Motor neuron (in vitro differentiated cells): ENCODE measurements at regions not wholly inside any gene's neighbourhood (a gene's known extent, or its start where the extent isn't known, plus 50 kb on each side); places are given as distances from the start of the nearest gene placed in this dataset.
"Not testable (repeated sequence)": the region's sequence is repeated elsewhere in the genome, so short reads cannot be mapped to it uniquely, and the experiment has no call there.

ENCODE experiments used
- ATAC-seq, 8 experiments: fragments of 200-7000 bp; cut with Tn5 transposase; replicated peaks in 6 of 8; 2 replicates each; pipeline ENCODE4 v1.8.0; 2021; ENCODE audit warnings: mild to moderate bottlenecking in 8 of 8, moderate library complexity in 8 of 8
- H3K27ac ChIP-seq, 2 donors: fragments of 250-450 bp; sonication (Bioruptor Pico); 2 replicates each; pipeline ENCODE4 v1.9.0; 2021; ENCODE audit warnings: antibody characterized with exemption in 2 of 2, mild to moderate bottlenecking in 2 of 2, moderate library complexity in 1 of 2
- H3K4me1 ChIP-seq, 2 donors: fragments of 250-450 bp; sonication (Bioruptor Pico); replicated peaks in 1 of 2; 2 replicates each; pipeline ENCODE4 v1.6.1; 2021; ENCODE audit warnings: antibody characterized with exemption in 2 of 2, mild to moderate bottlenecking in 2 of 2, moderate library complexity in 1 of 2
- H3K4me3 ChIP-seq, 5 donors: fragments of 250-450 bp; sonication (Bioruptor Pico); 2 replicates each; pipeline ENCODE4 v1.9.0; 2021; ENCODE audit warnings: antibody characterized with exemption in 5 of 5, mild to moderate bottlenecking in 5 of 5, moderate library complexity in 4 of 5
- WGBS, 10 experiments: fragments of 450-650 bp; shearing (Covaris generic); methylation state at CpG; one replicate each; pipeline ENCODE4 v1.0.0; 2022; 5-methylcytosine and 5-hydroxymethylcytosine counted together
- in situ Hi-C, 9 experiments: fragments of 400-800 bp; cut with MboI; loops; one replicate each; pipeline ENCODE4 v1.15.0; 2021; ENCODE audit warnings: low sequenced_read_pairs in 9 of 9, low pct_unique_long_range_greater_than_20kb in 2 of 9; ENCODE audit not compliant: unreplicated experiment in 9 of 9

GRCh38 chr4:106595906-106596305 is 227.3 kb upstream of the GIMD1 start:
- H3K4me3 ChIP-seq, result no peak overlapping the region
- H3K27ac ChIP-seq, result no peak overlapping the region
- WGBS, 10 experiments, result 0 to 83% (median 21%) methylated on average over 1 of the region's 1 CpG; no CpG with 5 or more reads in 6 of the 10 experiments
- ATAC-seq, result peak in 2 of 8 experiments; percentile 21 to 25
- in situ Hi-C loops, result no loop called here
- peaks cover 0 to 14% of the 10 kb centered on the region in 2 donors for H3K4me1 ChIP-seq

DNA sequence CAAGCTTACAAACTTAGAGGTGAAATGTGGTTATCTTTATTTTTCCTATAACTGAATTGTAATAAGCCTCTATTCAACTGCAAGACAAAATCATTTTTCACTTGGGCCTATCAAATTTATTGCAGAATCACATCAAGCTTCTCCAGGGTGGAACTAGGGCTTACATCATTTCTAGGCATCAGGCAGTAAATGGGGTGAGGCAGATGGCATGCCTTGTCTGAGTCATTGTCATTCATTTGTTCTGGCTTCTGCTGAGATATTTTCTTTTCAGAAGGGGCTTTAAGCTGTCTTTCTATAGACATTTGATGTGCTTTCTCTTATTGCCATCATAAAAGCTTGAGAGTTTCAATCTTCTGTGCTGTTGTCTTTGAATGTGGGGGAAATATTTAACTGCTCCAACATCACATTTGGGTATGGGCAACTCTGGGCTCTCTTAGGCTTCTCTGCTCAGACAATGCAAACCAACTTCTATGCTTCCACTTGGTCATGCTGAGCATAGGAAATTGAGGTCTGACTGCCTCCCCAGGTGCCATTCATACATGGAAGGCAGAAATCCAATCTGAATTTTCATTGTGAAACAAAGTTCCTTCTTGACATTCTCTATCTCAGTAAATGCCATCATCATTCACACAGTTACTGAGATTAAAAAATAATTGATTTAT is 225.8 kb upstream of the GIMD1 start:
- no peak overlapping the region for H3K27ac ChIP-seq
- peaks cover 0 to 14% of the 10 kb centered on the region in 2 donors for H3K4me1 ChIP-seq
- peak in 7 of 8 experiments; percentile 29 to 87 (median 51) for ATAC-seq
- in situ Hi-C loops, result no loop called here
- no peak overlapping the region for H3K4me3 ChIP-seq

- no peak for ATAC-seq
- in situ Hi-C loops, result no loop called here
- H3K4me1 ChIP-seq, result no peaks in the 10 kb centered on the region
- WGBS, 10 experiments, result 71 to 100% (median 80%) methylated on average over 1 of the region's 1 CpG; no CpG with 5 or more reads in 4 of the 10 experiments
- no peak overlapping the region for H3K4me3 ChIP-seq
- H3K27ac ChIP-seq, result no peak overlapping the region
These were observed 220.3 kb upstream of the GIMD1 start for GRCh38 chr4:106588891-106589290.

GRCh38 chr4:106587558-106587957 is 219.0 kb upstream of the GIMD1 start:
- Histone ChIP-seq H3K27ac (no peak overlapping the region), H3K4me3 (no peak overlapping the region), H3K4me1 (no peaks in the 10 kb centered on the region)
- in situ Hi-C loops, result no loop called here
- ATAC-seq, result peak in 5 of 8 experiments; percentile 18 to 43 (median 36)
- WGBS, 10 experiments, result 0 to 73% (median 55%) methylated on average over 1 of the region's 1 CpG; no CpG with 5 or more reads in 4 of the 10 experiments

DNA sequence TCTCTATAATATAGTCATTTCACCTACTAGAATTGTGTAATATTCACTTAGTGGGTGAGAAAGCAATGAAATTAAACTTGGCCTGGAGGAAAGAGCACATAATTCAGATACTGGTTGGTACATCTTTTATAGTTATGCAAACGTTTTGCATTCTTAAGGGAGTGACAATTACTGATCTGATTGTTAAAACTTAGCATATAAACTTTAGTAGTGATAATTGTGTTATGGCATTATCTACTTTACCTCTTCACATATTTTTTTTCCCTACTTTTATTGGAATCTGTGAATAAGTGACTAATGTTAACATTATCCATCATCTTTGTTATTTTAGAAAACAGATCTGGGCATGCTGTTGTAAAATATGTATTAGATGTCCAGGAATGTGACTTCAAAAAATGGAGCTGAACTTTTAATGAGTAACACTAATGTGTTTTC is 217.4 kb upstream of the GIMD1 start:
- ATAC-seq, result peak in 2 of 8 experiments; percentile 25 to 26
- Histone ChIP-seq H3K4me3 (no peak overlapping the region), H3K4me1 (no peaks in the 10 kb centered on the region), H3K27ac (no peak overlapping the region)
- in situ Hi-C loops, result no loop called here
- WGBS, 10 experiments, result 0 to 38% (median 13%) methylated on average over 1 of the region's 1 CpG; no CpG with 5 or more reads in 2 of the 10 experiments

- no peaks in the 10 kb centered on the region for H3K4me1 ChIP-seq
- H3K4me3 ChIP-seq, result no peak overlapping the region
- in situ Hi-C loops, result no loop called here
- H3K27ac ChIP-seq, result no peak overlapping the region
- peak in 3 of 8 experiments; percentile 27 to 68 (median 56) for ATAC-seq
These were observed 215.9 kb upstream of the GIMD1 start for GRCh38 chr4:106584337-106584989.

DNA sequence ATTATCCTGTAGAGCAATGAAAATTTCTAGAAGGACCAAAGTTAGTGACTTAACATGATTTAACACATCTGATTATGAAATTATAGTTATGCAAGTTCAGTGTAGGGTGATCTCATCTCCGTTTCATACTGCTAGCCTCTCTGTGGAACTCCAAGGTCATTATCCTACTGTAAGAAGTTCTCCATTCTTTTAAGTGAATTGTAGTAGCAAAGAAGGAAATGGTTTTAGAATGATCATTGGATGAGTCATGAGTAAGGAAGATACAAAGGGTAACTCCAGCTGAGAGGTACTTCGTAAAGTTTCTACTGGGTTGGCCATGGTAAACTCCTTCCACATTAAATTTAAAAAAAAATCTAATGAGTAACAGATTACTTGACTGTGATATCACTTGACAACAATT is 215.0 kb upstream of the GIMD1 start:
- in situ Hi-C loops, result no loop called here
- peak in 3 of 8 experiments; percentile 39 to 54 (median 42) for ATAC-seq
- H3K27ac ChIP-seq, result no peak overlapping the region
- H3K4me3 ChIP-seq, result no peak overlapping the region
- H3K4me1 ChIP-seq, result no peaks in the 10 kb centered on the region
- WGBS, 10 experiments, result 11 to 100% (median 77%) methylated on average over 2 of the region's 2 CpGs

GRCh38 chr4:106583108-106583507 is 214.5 kb upstream of the GIMD1 start:
- no peak for ATAC-seq
- Histone ChIP-seq H3K27ac (no peak overlapping the region), H3K4me1 (no peaks in the 10 kb centered on the region), H3K4me3 (no peak overlapping the region)
- 40 to 100% (median 97%) methylated on average over 1 to 2 of the region's 2 CpGs for WGBS, 10 experiments
- in situ Hi-C loops, result no loop called here

GRCh38 chr4:106582103-106582502 is 213.5 kb upstream of the GIMD1 start:
- no peak for ATAC-seq
- in situ Hi-C loops, result no loop called here
- H3K27ac ChIP-seq, result no peak overlapping the region
- no peak overlapping the region for H3K4me3 ChIP-seq
- H3K4me1 ChIP-seq, result no peaks in the 10 kb centered on the region

DNA sequence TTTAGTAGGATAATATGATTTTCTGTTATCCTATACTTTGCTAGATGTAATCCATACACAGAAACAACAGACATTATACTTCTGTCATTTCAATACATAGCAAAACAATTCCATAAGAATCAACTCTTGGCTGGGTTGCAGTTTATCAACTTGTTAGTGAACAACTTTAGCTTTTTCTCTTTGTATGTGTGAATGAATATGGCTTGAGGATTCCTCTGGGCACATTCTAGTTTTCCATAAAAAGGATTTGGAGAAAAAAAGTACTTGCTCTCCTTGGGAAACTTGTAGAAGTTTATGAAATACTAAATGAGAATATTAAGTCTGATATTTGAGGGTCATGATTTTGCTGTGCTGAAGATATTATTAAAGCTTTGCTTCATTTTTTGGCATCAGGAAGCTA is 210.7 kb upstream of the GIMD1 start:
- Histone ChIP-seq H3K4me3 (no peak overlapping the region), H3K4me1 (no peaks in the 10 kb centered on the region), H3K27ac (no peak overlapping the region)
- ATAC-seq, result no peak
- in situ Hi-C loops, result no loop called here

GRCh38 chr4:106569146-106570031 is 200.8 kb upstream of the GIMD1 start:
- Histone ChIP-seq H3K4me1 (no peaks in the 10 kb centered on the region), H3K4me3 (no peak overlapping the region), H3K27ac (no peak overlapping the region)
- in situ Hi-C loops, result no loop called here
- 18 to 100% (median 75%) methylated on average over 2 to 7 of the region's 7 CpGs for WGBS, 10 experiments
- ATAC-seq, result peak in 3 of 8 experiments; percentile 47 to 77 (median 48)

- 25 to 100% (median 83%) methylated on average over 1 to 2 of the region's 2 CpGs for WGBS, 10 experiments
- in situ Hi-C loops, result no loop called here
- ATAC-seq, result no peak
- Histone ChIP-seq H3K4me1 (no peaks in the 10 kb centered on the region), H3K27ac (no peak overlapping the region), H3K4me3 (no peak overlapping the region)
These were observed 197.1 kb upstream of the GIMD1 start for GRCh38 chr4:106565727-106566126.

- H3K27ac ChIP-seq, H3K4me1 ChIP-seq, H3K4me3 ChIP-seq, ATAC-seq, in situ Hi-C loops: not testable (repeated sequence)
- 80 to 100% methylated on average over 2 of the region's 11 CpGs; no CpG with 5 or more reads in 8 of the 10 experiments for WGBS, 10 experiments
These were observed 195.1 kb upstream of the GIMD1 start for GRCh38 chr4:106563637-106564036.
